Activated naive CD4-positive, alpha-beta T cell treated with anti-CD3 and anti-CD28 coated beads for 36 hours (primary cell): ENCODE measurements at regions not wholly inside any gene's neighbourhood (a gene's known extent, or its start where the extent isn't known, plus 50 kb on each side); places are given as distances from the start of the nearest gene placed in this dataset.
"Not testable (repeated sequence)": the region's sequence is repeated elsewhere in the genome, so short reads cannot be mapped to it uniquely, and the experiment has no call there.

Source experiments
- CTCF ChIA-PET: fragments of 350-600 bp; sonication (Branson Sonifier 250); formaldehyde crosslinking; loops from one replicate; lab custom pipeline; 2021; ENCODE audit warnings: antibody characterized with exemption; lab: Charles Lee
- DNase-seq: peaks from one replicate; pipeline ENCODE4 v3.0.0-alpha.2; 2020
- H3K27ac Mint-ChIP-seq: one replicate; pipeline ENCODE4 v1.8.0; 2021; ENCODE audit warnings: mild to moderate bottlenecking, mixed read lengths
- H3K27me3 Mint-ChIP-seq: one replicate; pipeline ENCODE4 v1.8.0; 2021; ENCODE audit warnings: low read depth, mixed read lengths
- H3K36me3 Mint-ChIP-seq: one replicate; pipeline ENCODE4 v1.8.0; 2021; ENCODE audit warnings: low read depth, mixed read lengths
- H3K4me1 Mint-ChIP-seq: one replicate; pipeline ENCODE4 v1.8.0; 2021; ENCODE audit warnings: low read depth, mixed read lengths
- H3K4me3 Mint-ChIP-seq: one replicate; pipeline ENCODE4 v1.8.0; 2021; ENCODE audit warnings: mild to moderate bottlenecking, moderate library complexity, mixed read lengths
- H3K9me3 Mint-ChIP-seq: one replicate; pipeline ENCODE4 v1.8.0; 2021; ENCODE audit warnings: mixed read lengths
- intact Hi-C: fragments of 100-400 bp; cut with micrococcal nuclease; formaldehyde crosslinking; loops from one replicate; pipeline ENCODE4 v1.15.1; 2023

DNA sequence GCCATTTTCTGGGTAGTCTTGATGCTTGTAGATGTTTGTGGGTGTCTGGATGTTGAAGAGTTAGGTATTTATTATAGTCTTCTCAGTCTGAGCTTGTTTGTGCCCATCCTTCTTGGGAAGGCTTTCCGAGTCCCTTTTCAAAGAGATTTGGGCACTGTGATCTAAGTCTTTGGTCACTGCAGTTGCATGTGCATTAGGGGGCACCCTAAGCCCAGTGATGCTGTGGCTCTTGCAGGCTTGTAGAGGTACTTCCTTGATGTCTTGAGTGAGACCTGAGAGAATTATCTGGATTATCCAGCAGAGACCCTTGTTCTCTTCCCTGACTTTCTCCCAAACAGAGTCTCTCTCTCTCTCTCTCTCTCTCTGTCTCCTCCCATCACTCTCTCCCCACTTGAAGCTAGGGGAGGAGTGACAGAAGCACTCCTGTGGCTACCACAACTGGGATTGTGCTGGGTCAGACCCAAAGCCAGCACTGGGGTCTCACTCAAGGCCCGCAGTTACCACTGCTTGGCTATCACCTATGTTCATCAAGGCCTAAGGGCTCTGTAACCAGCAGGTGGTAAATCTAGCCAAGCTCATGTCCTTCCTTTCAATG is 68.5 kb downstream of the TMCO5A start:
- Mint-ChIP-seq H3K4me1 (no peaks in the 10 kb centered on the region), H3K9me3 (peaks cover 13% of the 10 kb centered on the region), H3K27me3 (no peaks in the 10 kb centered on the region), H3K4me3 (no peak overlapping the region), H3K36me3 (no peaks in the 10 kb centered on the region), H3K27ac (no peak overlapping the region)
- peak; percentile 38 for DNase-seq
- CTCF ChIA-PET: interaction anchor here (0.6 kb wide), 2 partner anchors 32 to 1537 kb away, joined by 3 to 4 read pairs; no protein-coding TSS in a partner anchor
- intact Hi-C loops: loop anchor here (2.0 to 5.0 kb wide), 2 partner anchors 189 to 388 kb away; no protein-coding TSS in a partner anchor

DNA sequence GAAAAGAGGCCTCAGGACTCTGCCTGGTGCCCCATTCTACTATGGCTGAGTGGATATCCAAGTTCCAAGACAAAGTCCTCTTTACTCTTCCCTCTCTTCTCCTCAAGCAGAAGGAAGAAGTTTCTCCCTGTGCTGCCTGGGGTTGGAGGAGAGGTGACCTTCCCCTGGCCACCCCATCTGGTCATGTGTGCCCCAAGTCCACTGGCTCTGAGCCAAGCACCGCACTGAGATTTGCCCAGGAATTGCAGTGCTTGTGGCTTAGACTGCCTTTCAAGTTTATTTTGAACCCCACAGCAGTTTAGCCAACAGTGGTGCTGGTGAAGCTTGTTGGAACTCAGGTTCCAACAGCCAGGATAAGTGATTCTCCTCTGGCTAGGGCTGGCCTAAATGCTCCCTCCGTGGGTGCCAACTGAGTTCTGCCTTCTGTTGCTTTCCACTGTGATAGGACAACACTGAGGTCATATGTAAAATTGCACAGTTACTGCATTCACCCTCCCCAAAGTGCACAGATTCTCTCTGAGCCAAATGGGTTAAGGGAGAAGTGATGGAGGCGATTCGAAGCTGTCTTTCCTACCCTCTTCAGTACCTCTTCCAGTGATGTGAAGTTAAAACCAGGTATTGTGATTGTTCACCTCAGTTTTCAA is 69.9 kb downstream of the TMCO5A start:
- intact Hi-C loops: loop anchor here (5.0 kb wide), 1 partner anchor 188 kb away; no protein-coding TSS in a partner anchor
- H3K27me3 Mint-ChIP-seq: no peaks in the 10 kb centered on the region
- no peak overlapping the region for H3K4me3 Mint-ChIP-seq
- no peak for DNase-seq
- H3K27ac Mint-ChIP-seq: no peak overlapping the region
- H3K36me3 Mint-ChIP-seq: no peaks in the 10 kb centered on the region
- peaks cover 10% of the 10 kb centered on the region for H3K9me3 Mint-ChIP-seq
- CTCF ChIA-PET: no interaction called here
- no peaks in the 10 kb centered on the region for H3K4me1 Mint-ChIP-seq

DNA sequence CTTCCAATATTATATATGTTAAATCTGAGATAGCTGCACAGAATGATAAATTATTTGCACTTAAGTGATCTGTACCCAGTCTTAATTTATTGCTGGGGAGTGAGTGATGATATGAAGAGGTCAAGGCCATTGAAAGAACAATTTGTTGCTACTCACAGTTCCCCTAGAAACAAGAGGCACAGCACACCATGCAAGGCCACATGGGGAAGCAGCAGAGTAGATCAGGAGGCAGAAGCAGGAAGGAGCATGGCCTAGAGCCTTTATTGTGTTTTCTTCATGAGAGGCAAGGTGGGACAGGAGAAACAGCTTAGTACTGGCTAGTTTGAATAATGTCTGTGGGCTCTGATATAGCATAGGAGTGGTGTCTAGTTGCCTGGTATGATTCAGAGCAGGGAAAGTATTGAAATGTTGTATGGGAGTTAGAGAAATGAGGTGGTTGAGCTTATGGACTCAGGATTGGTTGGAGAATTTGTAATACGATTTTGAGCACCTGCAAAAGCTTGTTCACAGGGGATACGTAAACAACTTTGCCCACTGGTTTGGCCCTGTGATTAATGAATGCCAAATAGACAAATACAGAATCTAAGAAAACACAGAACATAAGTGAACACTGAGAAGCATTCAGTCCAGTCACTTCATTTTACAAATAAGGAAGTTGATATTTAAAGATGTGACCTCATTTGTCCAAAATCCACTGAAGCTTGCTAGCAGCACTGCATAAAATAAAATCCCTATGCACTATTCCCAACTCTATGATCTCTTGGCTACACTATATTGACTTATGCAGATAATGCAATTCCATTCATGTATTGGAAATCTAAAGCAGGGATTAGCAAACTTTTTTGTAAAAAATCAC is 71.7 kb downstream of the TMCO5A start:
- DNase-seq: no peak
- Mint-ChIP-seq H3K4me1 (no peaks in the 10 kb centered on the region), H3K27ac (no peak overlapping the region), H3K36me3 (no peaks in the 10 kb centered on the region), H3K27me3 (no peaks in the 10 kb centered on the region), H3K4me3 (no peak overlapping the region), H3K9me3 (peaks cover 5% of the 10 kb centered on the region)
- CTCF ChIA-PET: no interaction called here
- intact Hi-C loops: no loop called here

DNA sequence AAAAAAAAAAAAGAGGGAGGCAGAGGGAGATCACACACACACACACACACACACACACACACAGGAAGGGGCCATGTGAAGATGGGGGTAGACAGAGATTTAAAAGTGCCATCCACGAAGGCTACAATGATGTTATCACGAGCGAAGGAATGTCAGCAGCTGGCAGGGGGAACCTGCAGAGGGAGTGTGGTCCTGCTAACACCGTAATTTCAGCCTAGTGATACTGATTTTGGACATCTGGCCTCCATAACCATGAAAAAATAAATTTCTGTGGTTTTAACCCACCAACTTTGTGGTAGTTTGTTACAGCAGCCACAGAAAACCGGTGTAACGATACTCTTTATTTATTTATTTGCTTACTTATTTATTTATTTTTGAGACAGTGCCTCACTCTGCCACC is 76.0 kb downstream of the TMCO5A start:
- H3K27ac Mint-ChIP-seq: no peak overlapping the region
- H3K4me3 Mint-ChIP-seq: no peak overlapping the region

GRCh38 chr15:38012894-38013293 is 78.5 kb downstream of the TMCO5A start:
- CTCF ChIA-PET: no interaction called here
- H3K27ac Mint-ChIP-seq: no peak overlapping the region
- H3K27me3 Mint-ChIP-seq: peaks cover 2% of the 10 kb centered on the region
- no peaks in the 10 kb centered on the region for H3K9me3 Mint-ChIP-seq
- H3K4me3 Mint-ChIP-seq: no peak overlapping the region
- no peaks in the 10 kb centered on the region for H3K36me3 Mint-ChIP-seq
- no peaks in the 10 kb centered on the region for H3K4me1 Mint-ChIP-seq
- no peak for DNase-seq
- intact Hi-C loops: no loop called here

More for the DNA sequence above, 76.0 kb downstream of the TMCO5A start:
- no peaks in the 10 kb centered on the region for H3K36me3 Mint-ChIP-seq
- CTCF ChIA-PET: interaction anchor here (1.1 kb wide), 1 partner anchor 14 kb away, joined by 3 read pairs; no protein-coding TSS in a partner anchor
- H3K4me1 Mint-ChIP-seq: no peaks in the 10 kb centered on the region
- H3K9me3 Mint-ChIP-seq: no peaks in the 10 kb centered on the region
- intact Hi-C loops: no loop called here
- H3K27me3 Mint-ChIP-seq: peaks cover 2% of the 10 kb centered on the region
- no peak for DNase-seq

- CTCF ChIA-PET: no interaction called here
- H3K27ac Mint-ChIP-seq: no peak overlapping the region
- no peak for DNase-seq
- no peaks in the 10 kb centered on the region for H3K36me3 Mint-ChIP-seq
- H3K4me1 Mint-ChIP-seq: no peaks in the 10 kb centered on the region
- intact Hi-C loops: no loop called here
- no peaks in the 10 kb centered on the region for H3K9me3 Mint-ChIP-seq
- H3K4me3 Mint-ChIP-seq: no peak overlapping the region
- peaks cover 4% of the 10 kb centered on the region for H3K27me3 Mint-ChIP-seq
Observed at GRCh38 chr15:38017721-38018120, 83.3 kb downstream of the TMCO5A start.

GRCh38 chr15:38019066-38019465 is 84.6 kb downstream of the TMCO5A start:
- Mint-ChIP-seq H3K27me3 (peaks cover 4% of the 10 kb centered on the region), H3K4me1 (no peaks in the 10 kb centered on the region), H3K4me3 (no peak overlapping the region), H3K36me3 (no peaks in the 10 kb centered on the region), H3K27ac (no peak overlapping the region), H3K9me3 (no peaks in the 10 kb centered on the region)
- DNase-seq: no peak
- intact Hi-C loops: no loop called here
- CTCF ChIA-PET: no interaction called here

DNA sequence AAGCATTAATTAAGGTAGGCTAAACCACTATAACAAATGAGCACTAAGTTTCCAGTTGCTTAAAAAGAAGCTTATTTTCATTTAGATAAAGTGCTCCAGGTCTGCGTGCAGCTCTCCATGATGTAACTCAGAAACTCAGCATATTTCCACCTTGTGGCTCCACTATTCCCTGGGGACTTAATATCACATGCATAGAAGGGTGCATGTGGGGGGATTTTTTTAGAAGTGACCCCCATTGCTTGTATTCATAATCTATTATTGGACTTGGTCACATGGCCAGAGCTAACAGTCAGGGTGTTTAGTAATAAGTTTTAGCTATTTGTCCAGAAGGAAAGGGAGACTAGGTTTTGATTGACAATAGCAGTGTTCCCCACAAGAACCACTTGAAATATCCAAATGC is 86.8 kb downstream of the TMCO5A start:
- Mint-ChIP-seq H3K4me1 (no peaks in the 10 kb centered on the region), H3K27ac (no peak overlapping the region), H3K36me3 (no peaks in the 10 kb centered on the region), H3K9me3 (no peaks in the 10 kb centered on the region), H3K27me3 (peaks cover 4% of the 10 kb centered on the region), H3K4me3 (no peak overlapping the region)
- no peak for DNase-seq
- intact Hi-C loops: no loop called here
- CTCF ChIA-PET: interaction anchor here (0.6 kb wide), 1 partner anchor 94 kb away, joined by 4 read pairs; no protein-coding TSS in a partner anchor

DNA sequence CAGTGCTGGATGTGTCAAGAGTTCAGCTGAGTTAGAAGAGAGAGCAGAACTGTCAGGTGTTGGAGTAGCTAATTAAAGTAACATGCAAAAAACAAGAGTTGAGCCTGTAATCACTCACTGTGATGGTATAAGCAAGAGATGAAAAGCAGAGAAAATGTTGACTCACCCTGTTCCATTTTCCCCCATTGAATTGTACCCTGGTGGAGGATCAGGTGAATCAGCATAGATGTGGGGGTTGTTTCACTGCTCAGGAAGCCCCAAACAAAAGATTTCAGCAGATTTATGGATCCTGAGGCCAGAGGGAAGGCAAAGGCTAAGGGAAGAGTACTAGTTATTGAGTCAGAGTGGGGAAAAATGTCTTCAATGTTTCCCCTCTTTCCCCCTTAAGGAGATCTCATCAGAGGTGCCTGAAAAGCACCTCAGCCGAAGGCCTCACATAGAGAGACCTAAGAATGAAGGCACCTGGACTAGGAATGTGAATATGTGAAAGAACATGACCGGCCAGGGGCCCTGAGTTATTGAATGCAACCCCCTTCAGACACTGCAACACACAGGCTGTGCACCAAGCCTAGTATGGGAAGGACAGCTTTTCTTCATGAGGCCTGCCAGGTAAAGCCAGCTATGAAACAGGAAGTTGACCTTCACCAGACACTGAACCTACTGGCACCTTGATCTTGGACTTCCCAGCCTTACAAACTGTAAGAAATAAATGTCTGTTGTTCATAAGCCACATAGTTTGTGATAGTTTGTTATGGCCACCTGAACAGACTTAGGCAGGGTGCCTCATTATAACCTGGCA is 90.1 kb downstream of the TMCO5A start:
- Mint-ChIP-seq H3K4me1 (no peaks in the 10 kb centered on the region), H3K27me3 (peaks cover 5% of the 10 kb centered on the region), H3K4me3 (no peak overlapping the region), H3K27ac (no peak overlapping the region), H3K9me3 (peaks cover 1% of the 10 kb centered on the region), H3K36me3 (no peaks in the 10 kb centered on the region)
- DNase-seq: no peak
- CTCF ChIA-PET: no interaction called here
- intact Hi-C loops: no loop called here

DNA sequence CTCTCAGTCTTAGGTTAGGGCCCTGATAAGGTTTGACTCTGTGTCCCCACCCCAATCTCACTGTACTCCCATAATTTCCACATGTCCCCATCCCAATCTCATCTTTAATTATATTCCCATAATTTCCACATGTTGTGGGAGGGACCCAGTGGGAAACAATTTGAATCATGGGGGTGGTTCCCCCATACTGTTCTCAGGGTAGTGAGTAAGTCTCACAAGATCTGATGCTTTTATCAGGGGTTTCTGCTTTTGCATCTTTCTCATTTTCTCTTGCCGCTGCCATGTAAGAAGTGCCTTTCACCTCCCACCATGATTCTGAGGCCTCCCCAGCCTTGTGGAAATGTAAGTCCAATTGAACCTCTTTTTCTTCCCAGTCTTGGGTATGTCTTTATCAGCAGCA is 91.2 kb downstream of the TMCO5A start:
- H3K9me3 Mint-ChIP-seq, H3K36me3 Mint-ChIP-seq, H3K27ac Mint-ChIP-seq, H3K27me3 Mint-ChIP-seq, intact Hi-C loops, DNase-seq, H3K4me3 Mint-ChIP-seq, H3K4me1 Mint-ChIP-seq, CTCF ChIA-PET: not testable (repeated sequence)

DNA sequence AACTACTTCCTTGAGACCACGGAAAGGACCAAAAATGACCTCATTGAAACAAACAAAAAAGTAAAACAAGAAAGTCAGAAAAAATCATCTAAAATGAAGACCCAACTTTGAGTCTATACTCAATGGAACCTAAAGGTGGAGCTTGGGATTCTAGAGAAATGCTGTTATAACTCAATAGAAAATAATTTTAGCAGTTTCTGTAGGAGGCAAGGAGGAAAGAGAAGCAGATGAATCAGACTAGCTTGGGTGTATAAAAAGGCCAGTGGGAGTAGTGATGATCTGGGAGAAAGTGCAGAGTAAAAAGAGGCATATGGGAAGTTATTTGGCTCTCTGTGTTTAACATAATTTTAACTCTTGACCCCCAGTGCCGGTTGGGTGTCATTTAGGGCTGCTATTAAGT is 94.4 kb downstream of the TMCO5A start:
- intact Hi-C loops: no loop called here
- Mint-ChIP-seq H3K4me1 (no peaks in the 10 kb centered on the region), H3K4me3 (no peak overlapping the region), H3K27ac (no peak overlapping the region), H3K36me3 (no peaks in the 10 kb centered on the region), H3K27me3 (peaks cover 3% of the 10 kb centered on the region), H3K9me3 (peaks cover 1% of the 10 kb centered on the region)
- CTCF ChIA-PET: no interaction called here
- no peak for DNase-seq

- no peak for DNase-seq
- Mint-ChIP-seq H3K4me3 (no peak overlapping the region), H3K9me3 (peaks cover 1% of the 10 kb centered on the region), H3K4me1 (no peaks in the 10 kb centered on the region), H3K27me3 (peaks cover 3% of the 10 kb centered on the region), H3K36me3 (no peaks in the 10 kb centered on the region), H3K27ac (no peak overlapping the region)
- CTCF ChIA-PET: no interaction called here
- intact Hi-C loops: no loop called here
Observed at GRCh38 chr15:38029736-38030135, 95.3 kb downstream of the TMCO5A start.
